Astrocyte of the cerebellum (primary cell): ENCODE measurements at regions not wholly inside any gene's neighbourhood (a gene's known extent, or its start where the extent isn't known, plus 50 kb on each side); places are given as distances from the start of the nearest gene placed in this dataset.

Source experiments
- DNase-seq: peaks from one replicate; pipeline ENCODE4 v3.0.0-alpha.2; 2011; ENCODE audit warnings: low read depth
- H3K4me3 ChIP-seq: 2 replicates; pipeline ENCODE4 v1.5.1; 2011; ENCODE audit warnings: mild to moderate bottlenecking, low read depth, low read length, moderate library complexity
- in situ Hi-C: cut with HindIII; loops from 2 replicates; pipeline ENCODE4 v1.10.0; 2017; ENCODE audit warnings: low sequenced_read_pairs
- TF ChIP-seq, protein P1 (sequence below): IDR thresholded peaks from 2 replicates; pipeline ENCODE4 v1.5.1; 2012; ENCODE audit warnings: low read length, low read depth, moderate library complexity, mild to moderate bottlenecking; ENCODE audit errors: missing control alignments

DNA sequence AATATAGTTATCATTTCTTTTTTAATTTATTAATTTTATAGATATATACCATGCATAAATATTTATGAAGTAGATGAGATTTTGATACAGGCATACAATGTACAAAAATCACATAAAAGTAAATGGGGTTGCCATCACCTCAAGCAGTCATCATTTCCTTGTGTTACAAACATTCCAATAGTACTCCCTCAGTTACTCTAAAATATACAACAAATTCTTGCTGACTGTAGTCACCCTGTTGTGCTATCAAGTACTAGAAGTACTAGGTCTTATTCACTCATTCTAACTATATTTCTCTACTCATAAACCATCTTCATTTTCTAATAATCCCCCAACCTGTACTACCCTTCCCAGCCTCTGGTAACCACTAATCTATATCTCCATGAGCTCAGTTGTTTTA, 432.6 kb upstream of the SYT1 start:
- DNase-seq, result no peak
- in situ Hi-C loops, result no loop called here
- TF ChIP-seq, protein P1, sequence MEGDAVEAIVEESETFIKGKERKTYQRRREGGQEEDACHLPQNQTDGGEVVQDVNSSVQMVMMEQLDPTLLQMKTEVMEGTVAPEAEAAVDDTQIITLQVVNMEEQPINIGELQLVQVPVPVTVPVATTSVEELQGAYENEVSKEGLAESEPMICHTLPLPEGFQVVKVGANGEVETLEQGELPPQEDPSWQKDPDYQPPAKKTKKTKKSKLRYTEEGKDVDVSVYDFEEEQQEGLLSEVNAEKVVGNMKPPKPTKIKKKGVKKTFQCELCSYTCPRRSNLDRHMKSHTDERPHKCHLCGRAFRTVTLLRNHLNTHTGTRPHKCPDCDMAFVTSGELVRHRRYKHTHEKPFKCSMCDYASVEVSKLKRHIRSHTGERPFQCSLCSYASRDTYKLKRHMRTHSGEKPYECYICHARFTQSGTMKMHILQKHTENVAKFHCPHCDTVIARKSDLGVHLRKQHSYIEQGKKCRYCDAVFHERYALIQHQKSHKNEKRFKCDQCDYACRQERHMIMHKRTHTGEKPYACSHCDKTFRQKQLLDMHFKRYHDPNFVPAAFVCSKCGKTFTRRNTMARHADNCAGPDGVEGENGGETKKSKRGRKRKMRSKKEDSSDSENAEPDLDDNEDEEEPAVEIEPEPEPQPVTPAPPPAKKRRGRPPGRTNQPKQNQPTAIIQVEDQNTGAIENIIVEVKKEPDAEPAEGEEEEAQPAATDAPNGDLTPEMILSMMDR, result no peak
- no peak overlapping the region for H3K4me3 ChIP-seq

DNA sequence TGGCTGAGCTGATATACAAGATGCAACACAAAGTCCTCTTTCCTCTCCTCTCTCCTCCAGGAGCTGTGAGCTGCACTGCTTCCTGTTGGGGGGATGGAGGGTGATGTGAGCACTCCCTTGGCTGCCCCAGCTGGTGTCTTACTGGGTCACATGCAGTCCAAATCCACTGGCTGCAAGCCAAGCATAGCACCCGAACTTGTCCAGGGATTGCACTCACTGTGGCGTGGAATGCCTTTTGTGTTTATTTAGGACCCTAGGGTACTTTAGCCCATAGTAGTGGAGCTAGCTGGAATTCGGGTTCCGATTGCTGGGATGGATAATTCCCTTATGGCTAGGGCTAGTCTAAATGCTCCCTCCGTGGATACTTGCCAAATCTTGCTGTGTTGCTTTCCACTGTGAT, 424.9 kb upstream of the SYT1 start:
- DNase-seq, result no peak
- no peak overlapping the region for H3K4me3 ChIP-seq
- TF ChIP-seq, protein P1, result no peak
- in situ Hi-C loops, result no loop called here

DNA sequence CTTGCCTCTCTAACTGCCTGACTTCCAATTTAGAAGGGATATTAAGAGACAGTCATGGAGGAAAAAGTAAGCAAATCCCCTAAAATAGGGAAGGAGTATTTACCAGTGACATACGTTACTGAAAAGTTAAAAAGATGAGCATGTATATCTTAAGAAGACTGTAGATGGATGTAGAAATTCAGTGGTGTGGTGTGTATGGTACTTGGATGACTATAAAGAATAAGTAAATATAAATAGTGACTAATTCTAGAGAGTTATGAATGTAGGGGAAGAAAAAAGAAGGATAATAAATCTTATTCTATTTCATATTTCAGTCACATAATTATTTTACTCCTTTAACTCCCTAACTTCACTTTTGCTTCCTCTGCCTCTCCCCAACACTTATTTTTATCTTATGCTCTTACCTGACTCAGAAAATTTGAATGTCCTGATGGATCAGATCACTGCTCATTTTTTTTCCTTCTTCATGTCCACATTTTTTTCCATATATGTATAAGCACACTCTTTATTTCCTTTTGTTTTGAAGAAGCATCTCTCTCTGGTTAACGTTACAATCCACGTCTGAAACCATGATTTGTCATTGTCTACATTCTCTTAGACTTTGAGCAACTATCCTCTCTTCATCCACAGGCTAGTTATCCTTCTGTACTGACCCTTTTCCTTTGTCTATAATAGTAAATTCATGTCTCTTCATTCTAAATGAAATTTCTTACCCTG, 422.7 kb upstream of the SYT1 start:
- TF ChIP-seq, protein P1, result no peak
- H3K4me3 ChIP-seq, result no peak overlapping the region
- in situ Hi-C loops, result no loop called here
- DNase-seq, result no peak

GRCh38 chr12:78442454-78442801, 422.1 kb upstream of the SYT1 start:
- no peak for DNase-seq
- in situ Hi-C loops, result no loop called here
- no peak overlapping the region for H3K4me3 ChIP-seq
- TF ChIP-seq, protein P1, result no peak

- TF ChIP-seq, protein P1, result no peak
- DNase-seq, result no peak
- in situ Hi-C loops, result no loop called here
- no peak overlapping the region for H3K4me3 ChIP-seq
Measured at GRCh38 chr12:78446555-78446954, 418.0 kb upstream of the SYT1 start.

DNA sequence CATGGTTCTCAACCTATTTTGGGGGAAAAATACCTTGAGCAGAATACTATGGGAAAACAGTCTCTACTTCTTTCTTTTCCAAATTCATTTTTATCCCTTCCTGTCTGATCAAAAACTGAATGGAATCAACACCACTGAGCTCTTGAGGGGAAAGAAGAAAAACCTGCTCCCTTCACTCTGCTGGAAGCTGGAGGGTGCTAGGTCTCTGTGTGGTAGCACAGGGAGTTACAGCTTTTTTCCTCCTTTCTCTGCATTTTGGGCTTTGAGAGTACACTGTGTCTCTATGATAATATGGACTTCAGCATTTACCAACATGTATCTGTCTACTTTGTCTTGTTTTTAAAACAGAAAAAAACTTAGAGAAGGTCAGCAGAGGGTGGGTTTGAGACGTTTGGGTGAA, 417.2 kb upstream of the SYT1 start:
- in situ Hi-C loops, result no loop called here
- H3K4me3 ChIP-seq, result no peak overlapping the region
- TF ChIP-seq, protein P1, result no peak
- no peak for DNase-seq
